Mucosa of gallbladder (tissue), 1 donor: ENCODE measurements at regions not wholly inside any gene's neighbourhood (a gene's known extent, or its start where the extent isn't known, plus 50 kb on each side); places are given as distances from the start of the nearest gene placed in this dataset.

Experiments used
- DNase-seq: peaks from one replicate; pipeline ENCODE4 v3.0.0-alpha.2; 2020; ENCODE audit warnings: low spot score
- donor health status: DM: no; HTN: no; CAD: no.

GRCh38 chr13:59487883-59488282, 675.8 kb downstream of the DIAPH3 start:
- DNase-seq, result no peak

DNA sequence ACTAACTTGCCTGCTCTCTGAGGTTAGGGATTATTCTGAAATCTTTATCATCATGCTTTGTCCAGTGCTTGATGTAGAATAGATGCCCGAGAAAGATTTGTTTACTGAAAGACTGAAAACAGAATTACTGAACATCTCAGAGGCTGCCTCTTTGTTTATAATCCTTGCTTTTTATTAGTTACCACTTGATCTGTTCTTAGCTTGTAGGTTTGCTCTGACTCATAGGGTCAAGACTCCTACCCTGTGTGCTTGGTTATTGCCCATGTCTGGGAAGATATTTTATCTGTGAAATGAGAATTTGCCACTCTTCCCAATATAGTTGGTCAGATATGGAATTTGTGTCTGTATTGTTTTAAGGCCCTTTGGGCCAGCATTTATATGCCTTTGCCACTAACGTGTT, 675.3 kb downstream of the DIAPH3 start:
- no peak for DNase-seq

- DNase-seq, result no peak
Observed at GRCh38 chr13:59490651-59491050, 673.1 kb downstream of the DIAPH3 start.

- no peak for DNase-seq
Observed at GRCh38 chr13:59492030-59492636, 671.6 kb downstream of the DIAPH3 start.

- DNase-seq, result no peak
Observed at GRCh38 chr13:59493436-59493965, 670.2 kb downstream of the DIAPH3 start.

- DNase-seq, result no peak
Observed at GRCh38 chr13:59494151-59494550, 669.6 kb downstream of the DIAPH3 start.

- DNase-seq, result no peak
Observed at GRCh38 chr13:59494560-59494970, 669.2 kb downstream of the DIAPH3 start.

DNA sequence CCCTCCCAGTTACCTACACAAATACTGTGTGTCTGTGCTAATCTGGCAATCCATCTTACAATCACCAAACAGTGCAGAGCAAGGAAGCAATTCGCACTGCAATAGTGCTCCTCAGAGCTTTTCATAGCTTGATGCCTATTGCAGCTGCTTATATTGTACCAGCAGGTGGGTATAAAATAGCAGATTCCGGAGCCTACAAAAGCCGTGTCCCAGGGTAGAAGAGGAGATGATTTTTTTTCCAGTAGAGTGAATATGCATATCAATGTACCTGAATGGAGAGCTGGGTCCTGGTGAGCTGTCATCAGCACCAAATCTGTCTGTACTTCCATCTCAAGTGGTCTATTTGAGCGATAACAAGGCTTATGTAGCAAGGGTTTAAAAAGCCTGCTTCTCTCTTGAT, 668.4 kb downstream of the DIAPH3 start:
- DNase-seq, result no peak

- DNase-seq, result no peak
Observed at GRCh38 chr13:59495936-59496512, 667.7 kb downstream of the DIAPH3 start.

GRCh38 chr13:59497621-59498247, 666.0 kb downstream of the DIAPH3 start:
- no peak for DNase-seq

- no peak for DNase-seq
Observed at GRCh38 chr13:59501004-59501403, 662.7 kb downstream of the DIAPH3 start.

GRCh38 chr13:59504407-59504806, 659.3 kb downstream of the DIAPH3 start:
- DNase-seq, result no peak

- DNase-seq, result no peak
Observed at GRCh38 chr13:59510386-59510785, 653.3 kb downstream of the DIAPH3 start.

- DNase-seq, result no peak
Observed at GRCh38 chr13:59513686-59514085, 650.0 kb downstream of the DIAPH3 start.

DNA sequence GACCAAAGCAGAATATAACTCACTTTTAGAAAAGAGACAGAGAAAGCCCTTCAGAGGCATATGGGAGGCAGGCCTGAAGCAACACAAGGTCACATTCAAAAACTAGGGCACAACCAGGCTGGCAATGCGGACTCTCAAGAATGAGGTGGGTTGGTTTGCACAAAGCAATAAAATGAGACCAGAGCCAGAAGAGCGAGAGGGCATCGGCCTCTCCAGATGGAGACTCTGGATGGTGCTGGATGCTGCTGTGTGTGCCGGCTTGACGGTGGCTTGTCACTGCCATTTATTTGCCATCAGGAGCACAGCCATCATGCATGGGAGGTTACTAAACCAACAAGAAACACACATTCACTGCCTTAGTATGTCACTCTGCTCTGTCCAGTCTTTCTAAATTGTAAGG, 649.4 kb downstream of the DIAPH3 start:
- no peak for DNase-seq

DNA sequence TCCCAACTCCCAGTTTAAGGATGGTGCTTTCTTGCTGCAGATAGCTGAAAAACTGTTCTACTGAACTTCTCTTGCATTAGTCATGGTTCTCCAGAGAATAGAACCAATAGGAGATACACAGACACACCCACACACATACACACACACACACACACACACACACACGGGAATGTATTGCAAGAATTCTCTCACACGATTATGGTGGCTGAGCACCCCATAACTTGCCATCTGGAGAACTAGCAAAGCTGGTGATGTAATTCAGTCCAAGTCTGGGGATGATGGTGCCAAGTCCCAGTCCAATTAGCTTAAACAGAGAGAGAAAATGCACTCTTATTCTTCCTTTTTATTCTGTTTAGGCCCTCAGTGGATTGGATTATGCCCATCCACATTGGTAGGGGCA, 643.9 kb downstream of the DIAPH3 start:
- no peak for DNase-seq

- no peak for DNase-seq
Observed at GRCh38 chr13:59521549-59521948, 642.2 kb downstream of the DIAPH3 start.

DNA sequence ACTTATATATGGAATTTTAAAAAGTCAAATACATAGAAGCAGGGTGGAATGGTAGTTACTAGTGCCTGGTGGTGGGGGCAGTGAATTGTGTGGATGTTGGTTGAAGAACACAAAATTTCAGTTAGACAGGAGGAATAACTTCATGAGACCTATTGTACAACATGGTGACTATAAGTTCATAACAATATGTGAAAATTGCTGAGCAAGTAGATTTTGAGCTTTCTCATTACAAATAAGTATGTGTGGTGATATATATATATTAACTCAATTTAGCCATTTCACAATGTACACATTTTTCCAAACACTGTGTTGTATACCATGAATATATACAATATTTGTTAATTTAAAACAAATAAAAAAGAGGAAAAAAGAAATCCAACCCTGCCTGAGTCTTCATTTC, 641.1 kb downstream of the DIAPH3 start:
- no peak for DNase-seq

DNA sequence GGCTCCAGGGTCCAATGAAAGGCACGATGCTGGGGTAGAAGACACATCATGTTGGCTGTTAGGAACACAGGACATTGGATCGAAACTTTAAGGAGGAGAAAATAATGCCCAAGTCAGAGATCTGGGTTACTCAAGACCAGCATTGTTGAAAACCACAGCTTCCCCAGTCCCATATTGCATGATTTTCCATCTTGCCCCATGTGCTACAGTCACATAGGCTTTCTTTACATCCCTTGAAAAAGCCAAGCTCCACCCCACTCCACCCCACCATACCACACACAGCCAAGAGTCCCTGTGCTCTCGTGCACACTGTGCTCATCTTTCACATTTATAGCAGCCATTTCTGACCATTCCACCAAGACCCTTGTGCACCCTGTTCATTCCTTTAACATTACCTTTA, 636.2 kb downstream of the DIAPH3 start:
- DNase-seq, result no peak

DNA sequence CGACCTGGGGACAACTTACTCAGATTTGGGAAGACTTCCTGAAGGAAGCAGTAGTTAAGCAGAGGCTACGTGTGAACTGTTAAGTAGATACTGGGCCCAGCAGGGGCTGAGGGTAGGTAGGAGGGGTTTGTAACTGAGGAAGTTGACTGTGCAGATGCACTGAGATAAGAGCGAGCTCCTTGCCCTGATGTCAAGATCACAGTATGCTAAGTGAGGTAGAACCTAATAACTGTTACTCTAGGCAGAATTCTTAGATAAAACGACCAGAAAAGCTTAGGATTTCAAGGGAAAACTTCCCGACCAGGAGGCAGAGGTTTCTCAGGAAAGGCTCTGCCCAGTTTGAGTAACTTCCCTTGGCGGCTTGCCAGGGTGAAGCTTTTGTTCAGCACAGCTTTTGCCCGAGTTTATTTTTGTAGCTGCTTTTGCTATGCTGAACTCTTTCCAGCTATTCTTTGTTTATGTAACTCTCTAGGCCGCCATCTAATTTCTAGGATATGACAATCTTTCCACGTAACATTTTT, 632.1 kb downstream of the DIAPH3 start:
- DNase-seq, result peak; percentile 78

- no peak for DNase-seq
Observed at GRCh38 chr13:59532405-59532804, 631.3 kb downstream of the DIAPH3 start.

GRCh38 chr13:59533561-59534555, 629.9 kb downstream of the DIAPH3 start:
- no peak for DNase-seq
